K562 (cell line): ENCODE measurements at regions not wholly inside any gene's neighbourhood (a gene's known extent, or its start where the extent isn't known, plus 50 kb on each side); places are given as distances from the start of the nearest gene placed in this dataset.

Source experiments
- ATAC-seq: fragments of 200-7000 bp; cut with Tn5 transposase; 3 replicates; pipeline ENCODE4 v1.9.1; 2020; ENCODE audit warnings: moderate library complexity
- BruUV-seq: library from RNA; stranded (reverse); fragments of 400-500 nt; replicated peaks from 2 replicates; lab custom pipeline; 2021; lab: Mats Ljungman, UMichigan
- CTCF ChIA-PET: fragments of 300-600 bp; formaldehyde crosslinking; extraction: SDS; loops from one replicate; lab custom pipeline; 2021; ENCODE audit warnings: low intra/inter-chr PET ratio; lab: Yijun Ruan, JAX
- POLR2A ChIA-PET: fragments of 300-600, 350-650 bp; sonication (Branson Sonifier 250); formaldehyde crosslinking; extraction: SDS; loops from one replicate; lab custom pipeline; 2021; ENCODE audit warnings: antibody characterized with exemption, inconsistent platforms; lab: Yijun Ruan, JAX
- DNase-seq, 4 experiments: peaks; one replicate each; pipeline versions ENCODE4 v3.0.0 to v3.0.0-alpha.2; 2011 to 2018; ENCODE audit warnings: low spot score in 3 of 4, mixed read lengths in 3 of 4; ENCODE audit errors: extremely low read depth in 1 of 4
- FAIRE-seq: peaks from 2 replicates; lab custom pipeline; 2011; peaks lifted over from hg19 to GRCh38; lab: Jason Lieb, UNC
- H2AFZ ChIP-seq: 2 replicates; pipeline ENCODE4 v1.6.0; 2011; ENCODE audit warnings: low read depth, low read length, control low read depth, inconsistent platforms
- H3K27ac ChIP-seq: fragments of 200-600 bp; 3 replicates; pipeline ENCODE4 v1.8.0; 2011; ENCODE audit warnings: low read depth, mild to moderate bottlenecking, control low read depth, inconsistent platforms, low read length, moderate library complexity, mixed read lengths; ENCODE audit errors: extremely low read depth
- H3K27me3 ChIP-seq, 2 experiments: fragments of 300-600 bp in 1 of 2; 2 replicates in 1 of 2; 3 replicates in 1 of 2; pipeline versions ENCODE4 v1.6.0 to v1.8.0; 2011; ENCODE audit warnings: inconsistent platforms in 2 of 2, low read length in 2 of 2, mild to moderate bottlenecking in 1 of 2, mixed read lengths in 1 of 2, moderate library complexity in 1 of 2; ENCODE audit not compliant: control insufficient read depth in 2 of 2, insufficient read depth in 2 of 2
- H3K36me3 ChIP-seq: fragments of 300-600 bp; 3 replicates; pipeline ENCODE4 v1.8.0; 2011; ENCODE audit warnings: mild to moderate bottlenecking, low read length, inconsistent platforms; ENCODE audit not compliant: control insufficient read depth, insufficient read depth
- H3K4me1 ChIP-seq, 2 experiments: fragments of 200-600 bp in 1 of 2; replicated peaks in 1 of 2; 2 replicates in 1 of 2; 3 replicates in 1 of 2; pipeline versions ENCODE4 v1.5.1 to v1.8.0; 2011; ENCODE audit warnings: inconsistent platforms in 2 of 2, low read length in 2 of 2, mild to moderate bottlenecking in 1 of 2, mixed read lengths in 1 of 2, moderate library complexity in 1 of 2; ENCODE audit not compliant: control insufficient read depth in 2 of 2, insufficient read depth in 2 of 2
- H3K4me2 ChIP-seq: 2 replicates; pipeline ENCODE4 v1.6.1; 2011; ENCODE audit warnings: low read length, control low read depth, inconsistent platforms, mixed read lengths; ENCODE audit not compliant: insufficient read depth
- H3K4me3 ChIP-seq: fragments of 200-600 bp; sonication (generic), shearing (Covaris generic); 2 replicates; pipeline ENCODE4 v1.5.1; 2016; ENCODE audit warnings: control low read depth, inconsistent platforms
- H3K79me2 ChIP-seq: fragments of 200-600 bp; 3 replicates; pipeline ENCODE4 v1.8.0; 2011; ENCODE audit warnings: low read length, inconsistent platforms; ENCODE audit not compliant: control insufficient read depth, insufficient read depth
- H3K9ac ChIP-seq, 2 experiments: 2 replicates each; pipeline versions ENCODE4 v1.6.0 to v1.6.1; 2011; ENCODE audit warnings: low read depth in 2 of 2, low read length in 2 of 2, control low read depth in 1 of 2, inconsistent platforms in 1 of 2, mild to moderate bottlenecking in 1 of 2, mixed read lengths in 1 of 2; ENCODE audit not compliant: insufficient read depth in 1 of 2
- H3K9me1 ChIP-seq: one replicate; pipeline ENCODE4 v1.6.0; 2011; ENCODE audit warnings: inconsistent platforms, mild to moderate bottlenecking, low read length, moderate library complexity; ENCODE audit not compliant: control insufficient read depth, insufficient read depth
- H3K9me3 ChIP-seq: replicated peaks from 2 replicates; pipeline ENCODE4 v1.5.1; 2011; ENCODE audit warnings: low read depth, low read length, inconsistent platforms; ENCODE audit not compliant: control insufficient read depth, insufficient read depth
- H4K20me1 ChIP-seq: replicated peaks from 2 replicates; pipeline ENCODE4 v1.6.1; 2011; ENCODE audit warnings: low read length, inconsistent platforms, mixed read lengths; ENCODE audit not compliant: control insufficient read depth, insufficient read depth
- NCOA6 ChIP-seq: fragments of 450-650 bp; IDR thresholded peaks from 2 replicates; pipeline ENCODE4 v1.6.1; 2017; ENCODE audit warnings: mild to moderate bottlenecking
- PTTG1 ChIP-seq: fragments of 450-650 bp; IDR thresholded peaks from 2 replicates; pipeline ENCODE4 v1.6.1; 2016; ENCODE audit warnings: low read depth, mild to moderate bottlenecking, missing genetic modification characterization, missing compliant biosample characterization
- REST ChIP-seq, 2 experiments: fragments of 450-650 bp; formaldehyde crosslinking in 1 of 2; IDR thresholded peaks; 2 replicates each; pipeline versions ENCODE4 v1.4.0 to v1.6.1; 2014 to 2020; ENCODE audit warnings: mild to moderate bottlenecking in 2 of 2, borderline replicate concordance in 1 of 2, low read depth in 1 of 2
- TGIF2 ChIP-seq: sonication (generic); formaldehyde crosslinking; IDR thresholded peaks from 2 replicates; pipeline ENCODE4 v1.8.1; 2022; ENCODE audit warnings: mild to moderate bottlenecking, missing genetic modification reagents, moderate library complexity
- ZC3H8 ChIP-seq: fragments of 450-650 bp; IDR thresholded peaks from 2 replicates; pipeline ENCODE4 v1.6.1; 2017
- ZNF143 ChIP-seq: sonication (generic); formaldehyde crosslinking; IDR thresholded peaks from 2 replicates; pipeline ENCODE4 v1.9.0; 2022; ENCODE audit warnings: mild to moderate bottlenecking, missing genetic modification reagents
- ZNF277 ChIP-seq: fragments of 250-450 bp; sonication (Bioruptor Pico); IDR thresholded peaks from 2 replicates; pipeline ENCODE4 v1.8.0; 2022; ENCODE audit warnings: inconsistent platforms, mild to moderate bottlenecking, moderate library complexity, borderline replicate concordance
- ZNF444 ChIP-seq: fragments of 250-450 bp; sonication (Bioruptor Pico); IDR thresholded peaks from 2 replicates; pipeline ENCODE4 v1.4.0; 2020; ENCODE audit warnings: mild to moderate bottlenecking, moderate library complexity
- WGBS: fragments of 100-300 bp; shearing (Covaris generic); methylation state at CpG from one replicate; pipeline ENCODE4 v1.1.6; 2016; ENCODE audit warnings: low coverage, mixed read lengths; ENCODE audit not compliant: insufficient coverage; ENCODE audit errors: missing lambda C conversion rate; 5-methylcytosine and 5-hydroxymethylcytosine counted together
- in situ Hi-C: fragments of 300-500 bp; cut with MboI; formaldehyde crosslinking; loops from 4 replicates; pipeline ENCODE4 v1.15.0; 2018; ENCODE audit warnings: inconsistent platforms, mixed read lengths
- intact Hi-C: fragments of 100-400 bp; cut with micrococcal nuclease; formaldehyde crosslinking; loops from 2 replicates; pipeline ENCODE4 v1.14.2; 2022
- TF ChIP-seq, protein P1 (sequence below): fragments of 450-650 bp; formaldehyde crosslinking; IDR thresholded peaks from 2 replicates; pipeline ENCODE4 v1.4.0; 2022; ENCODE audit warnings: missing genetic modification characterization

DNA sequence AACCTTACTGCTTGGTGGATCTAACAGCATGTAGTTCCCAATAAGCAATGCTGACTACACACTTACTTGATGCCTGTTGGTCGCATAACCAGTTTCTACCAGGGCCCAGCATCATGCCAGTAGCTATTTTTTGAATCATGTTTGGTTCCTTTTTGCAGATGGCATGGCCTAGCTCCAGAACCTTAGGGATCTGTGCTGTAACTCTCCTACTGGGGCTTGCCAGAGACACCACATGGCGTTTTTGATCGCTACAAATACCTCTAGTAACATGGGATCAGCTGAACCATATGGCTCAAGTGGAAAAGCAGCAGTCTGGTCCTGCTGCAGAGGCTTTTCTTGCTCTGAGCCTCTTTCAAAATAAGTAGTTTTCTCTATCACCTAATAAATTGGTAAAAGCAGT lies 654.6 kb upstream of the API5 start:
- 0% methylated on average over 3 of the region's 3 CpGs for WGBS
- Histone ChIP-seq H3K4me3 (no peak overlapping the region), H2AFZ (no peak overlapping the region), H3K9me3 (no peaks in the 10 kb centered on the region), H3K36me3 (no peaks in the 10 kb centered on the region), H3K4me2 (no peak overlapping the region), H3K9me1 (no peaks in the 10 kb centered on the region), H3K27ac (no peak overlapping the region), H3K27me3 (no peaks in the 10 kb centered on the region), H3K79me2 (no peaks in the 10 kb centered on the region), H4K20me1 (no peaks in the 10 kb centered on the region), H3K4me1 (no peaks in the 10 kb centered on the region), H3K9ac (no peak overlapping the region)
- intact Hi-C loops = no loop called here
- ChIA-PET POLR2A (no interaction called here), CTCF (no interaction called here)
- FAIRE-seq (no peak), DNase-seq (no peak), ATAC-seq (no peak)
- in situ Hi-C loops = no loop called here
- no TSS peak for BruUV-seq
- TF ChIP-seq REST (IDR thresholded peaks at IDR 0.05; ENCODE audit: borderline replicate concordance) (no peak), REST (CRISPR knock-in tag; IDR thresholded peaks at IDR 0.05; ENCODE audit: low read depth) (no peak), ZNF143 (no peak), NCOA6 (no peak), TGIF2 (CRISPR knock-in tag) (no peak), PTTG1 (tag) (no peak), ZC3H8 (no peak), ZNF277 (CRISPR knock-in tag) (no peak), ZNF444 (CRISPR knock-in tag) (no peak)
- TF ChIP-seq, protein P1, sequence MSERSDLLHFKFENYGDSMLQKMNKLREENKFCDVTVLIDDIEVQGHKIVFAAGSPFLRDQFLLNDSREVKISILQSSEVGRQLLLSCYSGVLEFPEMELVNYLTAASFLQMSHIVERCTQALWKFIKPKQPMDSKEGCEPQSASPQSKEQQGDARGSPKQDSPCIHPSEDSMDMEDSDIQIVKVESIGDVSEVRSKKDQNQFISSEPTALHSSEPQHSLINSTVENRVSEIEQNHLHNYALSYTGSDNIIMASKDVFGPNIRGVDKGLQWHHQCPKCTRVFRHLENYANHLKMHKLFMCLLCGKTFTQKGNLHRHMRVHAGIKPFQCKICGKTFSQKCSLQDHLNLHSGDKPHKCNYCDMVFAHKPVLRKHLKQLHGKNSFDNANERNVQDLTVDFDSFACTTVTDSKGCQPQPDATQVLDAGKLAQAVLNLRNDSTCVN (CRISPR knock-in tag) = no peak
